ENCODE measurements at regions not wholly inside any gene's neighbourhood (a gene's known extent, or its start where the extent isn't known, plus 50 kb on each side); places are given as distances from the start of the nearest gene placed in this dataset.
"Not testable (repeated sequence)": the region's sequence is repeated elsewhere in the genome, so short reads cannot be mapped to it uniquely, and the experiment has no call there.

- not testable (repeated sequence) for DNase-seq
Measured at GRCh38 chr1:67902546-67903223, 69.4 kb upstream of the GNG12 start.

- no peak for DNase-seq
Measured at GRCh38 chr1:67898033-67898726, 64.9 kb upstream of the GNG12 start.

- DNase-seq = no peak
Measured at GRCh38 chr1:67897270-67897949, 64.1 kb upstream of the GNG12 start.

GRCh38 chr1:67896826-67897225, 63.6 kb upstream of the GNG12 start:
- no peak for DNase-seq

GRCh38 chr1:67894981-67895735, 61.9 kb upstream of the GNG12 start:
- DNase-seq = no peak

GRCh38 chr1:67893126-67893495, 59.8 kb upstream of the GNG12 start:
- no peak for DNase-seq

- no peak for DNase-seq
Measured at GRCh38 chr1:67892476-67893125, 59.3 kb upstream of the GNG12 start.

- DNase-seq = no peak
Measured at GRCh38 chr1:67890857-67891256, 57.6 kb upstream of the GNG12 start.

GRCh38 chr1:67889953-67890567, 56.8 kb upstream of the GNG12 start:
- peak in 1 of 5 donors; percentile 4 for DNase-seq

GRCh38 chr1:67889466-67889865, 56.2 kb upstream of the GNG12 start:
- DNase-seq = no peak

GRCh38 chr1:67888216-67889106, 55.2 kb upstream of the GNG12 start:
- DNase-seq = no peak

- DNase-seq = no peak
Measured at GRCh38 chr1:67887146-67887545, 53.9 kb upstream of the GNG12 start.

- DNase-seq = no peak
Measured at GRCh38 chr1:67886076-67886475, 52.8 kb upstream of the GNG12 start.

GRCh38 chr1:67883069-67883468, 49.8 kb upstream of the GNG12 start:
- DNase-seq = no peak

Data from T-helper 1 cell (primary cell).